ENCODE measurements at regions not wholly inside any gene's neighbourhood (a gene's known extent, or its start where the extent isn't known, plus 50 kb on each side); places are given as distances from the start of the nearest gene placed in this dataset.
"Not testable (repeated sequence)": the region's sequence is repeated elsewhere in the genome, so short reads cannot be mapped to it uniquely, and the experiment has no call there.

- TF ChIP-seq CTCF (IDR thresholded peaks at IDR 0.05); POLR2AphosphoS5 (IDR thresholded peaks at IDR 0.05; ENCODE audit: insufficient read depth in 1 of 2, low read depth in 1 of 2): not testable (repeated sequence)
These were observed 386.3 kb upstream of the DEFB115 start for GRCh38 chr20:30871127-30871526.

All from vagina (tissue), 2 donors.